HG03432 (cell line): ENCODE measurements at regions not wholly inside any gene's neighbourhood (a gene's known extent, or its start where the extent isn't known, plus 50 kb on each side); places are given as distances from the start of the nearest gene placed in this dataset.
"Not testable (repeated sequence)": the region's sequence is repeated elsewhere in the genome, so short reads cannot be mapped to it uniquely, and the experiment has no call there.

ENCODE experiments used
- ATAC-seq: cut with Tn5 transposase; IDR thresholded peaks from one replicate; pipeline ENCODE4 v1.9.1; 2021; ENCODE audit warnings: mild to moderate bottlenecking, moderate library complexity; ENCODE audit not compliant: unreplicated experiment

- ATAC-seq = no peak
These were observed 621.4 kb downstream of the GABRG1 start for GRCh38 chr4:45502471-45502870.

DNA sequence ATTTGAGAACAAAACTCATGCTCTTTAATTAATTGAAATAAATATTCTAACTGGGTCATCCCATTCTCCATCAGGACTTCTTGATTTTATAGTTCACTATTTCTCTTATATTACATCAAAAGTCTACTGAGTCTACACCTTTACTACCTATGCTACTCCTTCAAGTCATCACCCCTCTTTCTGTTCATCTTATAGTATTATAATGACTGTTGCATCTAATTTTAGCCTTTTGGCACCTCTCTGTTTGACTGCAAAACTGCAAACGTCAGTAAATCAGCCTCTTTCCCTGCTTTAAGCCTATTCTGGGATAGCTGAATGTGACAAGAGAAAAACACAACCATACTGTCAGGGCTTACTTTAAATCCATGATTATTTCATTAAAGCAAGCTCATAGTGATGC is 639.1 kb downstream of the GABRG1 start:
- no peak for ATAC-seq

- ATAC-seq = no peak
These were observed 641.5 kb downstream of the GABRG1 start for GRCh38 chr4:45482346-45482745.

- no peak for ATAC-seq
These were observed 646.5 kb downstream of the GABRG1 start for GRCh38 chr4:45477311-45477733.

- ATAC-seq = no peak
These were observed 648.3 kb downstream of the GABRG1 start for GRCh38 chr4:45475548-45475947.

- no peak for ATAC-seq
These were observed 651.4 kb downstream of the GABRG1 start for GRCh38 chr4:45472490-45472889.

- ATAC-seq = no peak
These were observed 652.5 kb downstream of the GABRG1 start for GRCh38 chr4:45471335-45471734.

- ATAC-seq = no peak
These were observed 656.7 kb downstream of the GABRG1 start for GRCh38 chr4:45467157-45467556.

- ATAC-seq = not testable (repeated sequence)
These were observed 663.7 kb downstream of the GABRG1 start for GRCh38 chr4:45460157-45460556.

DNA sequence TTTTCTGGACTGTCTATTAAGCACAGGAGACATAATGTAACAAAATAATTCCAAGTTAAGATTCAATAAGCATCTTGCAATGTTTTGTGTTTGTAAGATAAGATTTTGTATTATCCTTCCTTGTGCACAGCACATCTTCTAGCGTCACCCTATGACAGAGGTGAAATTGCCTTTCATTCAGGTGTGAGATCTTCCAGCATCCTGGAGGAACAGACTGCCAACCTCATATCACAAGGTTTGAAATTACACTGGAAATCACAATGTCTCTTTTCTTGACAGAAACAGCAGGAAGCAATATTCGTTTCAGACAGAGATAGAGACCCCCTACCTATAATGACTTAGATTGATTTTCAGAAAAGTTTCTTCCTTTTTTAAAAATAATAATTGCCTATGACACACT is 668.6 kb downstream of the GABRG1 start:
- no peak for ATAC-seq

- peak; percentile 87 for ATAC-seq
These were observed 670.5 kb downstream of the GABRG1 start for GRCh38 chr4:45453258-45453853.

DNA sequence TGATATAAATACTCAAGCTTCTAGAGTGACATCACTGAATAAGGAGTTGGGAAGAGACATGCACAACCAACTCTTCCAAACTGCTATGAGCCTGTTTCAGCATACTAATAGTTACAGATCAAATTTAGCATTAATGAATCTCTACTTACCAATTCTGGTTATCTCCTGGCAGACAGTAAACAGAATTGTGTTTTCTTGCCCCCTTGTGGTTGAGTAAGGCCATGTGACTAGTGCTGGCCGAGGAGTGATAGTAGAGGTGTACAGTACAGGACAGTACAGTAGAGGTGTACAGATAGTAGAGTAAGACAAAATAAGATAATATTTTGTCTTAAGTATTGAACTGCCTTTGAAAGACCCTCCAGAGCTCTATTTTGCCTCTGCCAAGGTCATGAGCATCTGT is 681.4 kb downstream of the GABRG1 start:
- peak; percentile 82 for ATAC-seq

- ATAC-seq = no peak
These were observed 685.8 kb downstream of the GABRG1 start for GRCh38 chr4:45438047-45438446.

DNA sequence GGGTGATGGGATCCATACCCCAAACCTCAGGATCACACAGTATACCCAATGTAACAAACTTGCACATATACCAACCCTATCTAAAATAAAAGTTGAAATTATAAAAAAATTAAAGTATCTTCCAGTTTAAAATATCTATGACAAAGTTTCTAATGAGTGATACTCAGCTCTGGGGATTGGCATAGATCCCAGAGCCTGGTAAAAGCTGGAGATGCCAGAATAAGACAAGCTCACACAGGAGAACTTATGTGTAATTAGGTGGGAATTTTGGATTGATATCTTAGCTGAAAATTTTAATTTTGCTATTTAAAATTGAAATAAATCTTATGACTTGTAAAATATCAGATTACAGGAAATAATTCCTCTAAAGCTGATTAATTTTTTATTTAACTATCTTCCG is 686.5 kb downstream of the GABRG1 start:
- no peak for ATAC-seq

DNA sequence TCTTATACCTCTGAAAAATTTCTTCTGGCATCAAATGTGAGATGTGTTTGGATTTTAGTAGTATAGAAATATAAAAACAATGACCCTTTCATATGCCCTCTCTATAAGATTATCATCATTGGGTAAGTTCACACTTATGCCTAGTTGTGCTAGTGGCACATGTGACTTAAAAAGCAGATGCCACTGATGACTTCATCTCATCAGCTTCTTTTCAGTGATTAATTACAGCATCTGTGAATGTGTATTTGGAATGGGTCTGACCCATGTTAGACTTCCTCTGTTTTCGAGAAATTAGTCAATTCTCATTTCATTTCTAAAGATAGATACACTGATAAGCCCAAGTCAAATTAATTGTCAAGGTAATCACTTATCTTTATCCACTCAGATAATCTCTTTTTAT is 698.7 kb downstream of the GABRG1 start:
- ATAC-seq = no peak

DNA sequence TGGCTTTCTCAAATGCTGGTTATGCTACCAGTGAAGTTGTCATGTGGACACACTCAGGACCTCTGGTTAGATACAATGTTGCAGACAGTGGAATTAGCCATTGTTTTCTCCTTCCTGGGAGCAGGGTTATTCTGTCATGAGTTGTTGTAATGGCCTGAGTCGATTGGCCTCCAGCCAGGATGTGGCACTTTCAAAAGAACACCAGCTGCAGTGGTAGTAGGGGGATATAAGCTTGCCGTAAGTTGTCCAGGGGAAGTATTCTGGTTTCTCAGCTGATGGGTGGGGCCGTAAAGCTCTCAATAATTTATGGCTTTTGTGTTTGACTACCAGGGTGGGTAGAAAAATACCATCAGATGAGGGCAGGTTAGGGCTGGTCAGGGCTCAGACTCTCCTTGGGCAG is 697.5 kb upstream of the GNPDA2 start:
- ATAC-seq = no peak

DNA sequence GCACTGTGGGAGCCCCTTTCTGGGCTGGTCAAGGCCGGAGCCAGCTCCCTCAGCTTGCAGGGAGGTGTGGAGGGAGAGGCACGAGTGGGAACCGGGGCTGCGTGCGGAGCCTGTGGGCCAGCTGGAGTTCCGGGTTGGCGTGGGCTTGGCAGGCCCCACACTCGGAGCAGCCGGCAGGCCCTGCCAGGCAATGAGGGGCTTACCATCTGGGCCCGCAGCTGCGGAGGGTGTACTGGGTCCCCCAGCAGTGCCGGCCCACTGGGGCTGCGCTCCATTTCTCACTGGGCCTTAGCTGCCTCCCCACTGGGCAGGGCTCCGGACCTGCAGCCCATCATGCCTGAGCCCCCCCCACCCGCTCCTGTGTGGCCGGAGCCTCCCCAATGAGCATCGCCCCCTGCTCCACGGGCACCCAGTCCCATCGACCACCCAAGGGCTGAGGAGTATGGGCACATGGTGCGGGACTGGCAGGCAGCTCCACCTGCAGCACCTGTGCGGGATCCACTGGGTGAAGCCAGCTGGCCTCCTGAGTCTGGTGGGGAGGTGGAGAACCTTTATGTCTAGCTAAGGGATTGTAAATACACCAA is 693.8 kb upstream of the GNPDA2 start:
- ATAC-seq = not testable (repeated sequence)

GRCh38 chr4:45410701-45411210 is 684.4 kb upstream of the GNPDA2 start:
- ATAC-seq = no peak

DNA sequence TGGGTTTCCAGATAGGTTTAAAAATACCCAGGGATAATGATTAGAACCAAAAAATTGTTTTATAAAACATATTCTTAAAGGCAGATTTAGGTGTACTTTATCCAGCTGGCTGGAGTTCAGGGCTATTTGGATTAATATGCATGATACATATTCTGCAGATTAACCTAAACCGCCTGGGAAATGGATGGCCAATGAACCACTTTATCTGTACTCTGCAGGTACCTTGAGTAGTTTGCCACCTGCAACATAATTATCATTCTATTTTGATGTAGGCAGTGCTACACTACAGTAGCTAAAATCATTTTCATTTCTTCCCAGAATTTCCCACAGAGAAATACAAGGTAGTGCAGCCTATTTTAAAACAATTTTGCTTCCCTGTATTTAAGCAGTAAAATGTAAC is 683.2 kb upstream of the GNPDA2 start:
- ATAC-seq = no peak

DNA sequence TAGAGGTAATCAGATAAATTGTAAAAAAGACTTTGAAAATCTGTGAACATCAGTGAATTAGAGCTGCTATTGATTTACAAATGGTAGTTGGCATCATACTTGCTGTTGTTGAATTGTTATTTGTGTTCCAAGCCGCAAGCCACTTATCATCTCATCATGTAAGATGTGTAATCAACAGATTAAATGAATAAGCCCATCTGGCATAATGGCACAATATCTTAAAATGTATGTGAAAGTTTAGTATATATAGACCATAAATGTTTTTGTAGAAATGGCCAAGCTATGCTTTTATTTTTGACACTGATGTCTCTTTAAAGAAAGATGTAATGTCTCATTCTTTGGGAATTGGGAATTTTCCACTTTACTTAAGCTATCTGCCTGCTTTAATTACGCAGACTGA is 682.6 kb upstream of the GNPDA2 start:
- ATAC-seq = no peak

DNA sequence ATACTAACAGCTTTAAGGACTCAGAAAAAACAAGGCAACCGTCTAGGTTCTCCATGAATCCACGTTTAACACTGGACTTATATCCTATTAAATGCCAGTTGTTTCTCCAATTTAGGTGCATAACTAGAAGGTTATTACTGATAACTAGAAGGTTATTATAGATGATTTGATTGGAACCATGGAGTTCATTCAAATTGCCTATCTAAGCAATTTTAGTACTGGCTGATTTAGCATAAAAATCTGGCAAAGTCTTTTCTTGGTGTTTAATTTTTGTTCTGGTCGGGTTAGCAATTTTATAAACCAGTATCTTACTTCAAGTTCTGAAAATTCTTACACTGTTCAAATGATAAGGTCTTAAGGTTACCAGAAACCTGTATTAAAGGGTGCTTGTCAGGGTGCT is 672.8 kb upstream of the GNPDA2 start:
- no peak for ATAC-seq

- ATAC-seq = peak; percentile 90
These were observed 659.0 kb upstream of the GNPDA2 start for GRCh38 chr4:45385306-45385705.

GRCh38 chr4:45370408-45370807 is 644.1 kb upstream of the GNPDA2 start:
- ATAC-seq = no peak
